PFSK-1 (cell line): ENCODE measurements at regions not wholly inside any gene's neighbourhood (a gene's known extent, or its start where the extent isn't known, plus 50 kb on each side); places are given as distances from the start of the nearest gene placed in this dataset.

ENCODE experiments used
- POLR2AphosphoS5 ChIP-seq: IDR thresholded peaks from 2 replicates; pipeline ENCODE4 v1.6.1; 2012; ENCODE audit warnings: low read depth, mild to moderate bottlenecking, control low read depth, low read length, moderate library complexity
- TAF1 ChIP-seq: IDR thresholded peaks from 2 replicates; pipeline ENCODE4 v1.6.1; 2012; ENCODE audit warnings: low read length, control low read depth, borderline replicate concordance; ENCODE audit not compliant: insufficient read depth

DNA sequence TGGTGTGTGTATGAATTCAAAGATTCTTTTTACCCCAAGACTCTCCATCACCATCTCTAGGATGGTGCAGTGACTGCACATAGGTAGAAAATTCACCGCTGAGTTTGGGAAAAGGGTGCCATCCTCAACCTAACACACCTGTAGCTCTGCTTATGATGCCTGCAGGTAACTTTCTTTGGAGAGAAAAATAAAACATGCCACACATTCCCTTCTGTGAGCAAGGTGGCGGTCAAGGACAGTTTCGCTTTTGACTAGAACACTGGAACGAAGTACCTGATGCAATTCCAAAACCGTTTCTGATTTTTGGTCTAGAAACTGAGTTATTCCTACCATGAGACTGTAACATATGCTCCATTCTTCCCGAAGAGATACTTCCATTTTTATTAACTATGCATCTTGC lies 205.6 kb downstream of the FGFR2 start:
- TF ChIP-seq TAF1 (no peak), POLR2AphosphoS5 (no peak)
